CD4-positive, alpha-beta T cell treated with Interferon gamma for 1 hour (primary cell): ENCODE measurements at regions not wholly inside any gene's neighbourhood (a gene's known extent, or its start where the extent isn't known, plus 50 kb on each side); places are given as distances from the start of the nearest gene placed in this dataset.

Experiments
- DNase-seq: peaks from one replicate; pipeline ENCODE4 v3.0.0-alpha.2; 2020

GRCh38 chr1:208552928-208553327 is 308.7 kb upstream of the PLXNA2 start:
- no peak for DNase-seq

DNA sequence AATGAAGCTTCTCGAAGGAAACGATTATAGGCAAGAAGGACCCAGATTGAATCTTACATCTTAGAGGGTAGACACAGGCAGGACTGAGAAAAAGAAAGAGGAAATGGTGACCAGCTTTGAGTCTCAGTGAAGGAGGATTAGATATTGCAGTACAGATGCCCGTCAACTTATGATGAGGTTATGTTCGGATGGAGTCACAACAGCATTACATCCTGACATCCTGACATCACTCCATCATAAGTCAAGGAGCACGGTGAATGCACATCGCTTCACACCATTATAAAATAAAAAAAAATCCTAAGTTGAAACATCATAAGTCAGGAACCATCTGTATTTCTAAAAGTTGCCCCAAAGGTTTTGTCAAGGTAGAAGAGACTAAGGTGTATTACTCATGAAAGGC is 312.3 kb upstream of the PLXNA2 start:
- DNase-seq = no peak

DNA sequence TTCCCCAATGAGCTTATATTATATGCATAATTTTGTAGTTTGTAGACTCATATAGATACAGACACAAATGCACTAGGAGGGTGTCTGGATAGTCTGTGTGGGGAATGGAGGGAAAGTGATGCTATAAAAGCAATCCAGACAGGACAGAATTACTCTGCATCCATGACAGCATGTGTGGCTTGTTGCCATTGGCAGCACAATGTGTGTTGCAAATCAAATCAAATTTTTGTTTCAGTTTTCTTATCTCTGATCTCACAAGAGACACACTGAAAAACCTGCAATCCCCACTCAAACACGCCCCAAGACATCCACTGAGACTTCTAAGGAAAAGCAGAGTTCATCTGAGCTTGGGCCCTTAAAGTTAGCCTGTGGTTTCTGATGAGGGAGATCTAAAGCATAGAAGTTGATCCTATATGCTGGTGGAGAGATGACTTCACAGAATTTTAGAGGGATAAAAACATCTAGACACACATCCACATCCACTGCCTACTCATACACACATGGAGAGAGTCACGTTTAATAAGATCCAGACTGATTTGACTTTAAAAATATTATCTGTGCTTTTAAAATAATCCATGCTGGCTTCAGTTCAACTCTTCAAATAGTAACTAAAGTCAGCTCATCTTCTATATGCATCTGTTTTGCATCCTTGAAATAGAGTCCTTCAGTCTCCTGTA is 313.0 kb upstream of the PLXNA2 start:
- DNase-seq = no peak

DNA sequence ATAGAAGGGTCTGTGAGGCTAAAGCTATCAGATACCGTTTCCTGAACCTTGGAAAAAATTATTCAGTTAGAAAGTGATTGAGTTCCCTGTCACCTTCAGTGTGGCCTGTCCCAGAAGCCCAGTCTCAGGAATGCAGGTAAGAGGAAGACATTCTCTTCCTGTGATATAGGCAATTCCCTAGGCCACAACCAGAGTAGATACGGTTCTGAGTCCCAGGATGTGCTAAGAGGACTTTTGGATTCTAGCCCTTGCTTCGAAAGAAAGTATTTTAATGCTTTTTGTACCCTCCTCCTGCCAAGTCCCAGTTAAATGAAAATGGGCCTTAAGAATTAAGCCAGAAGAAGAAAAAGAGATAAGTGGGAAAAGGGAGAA is 313.5 kb upstream of the PLXNA2 start:
- no peak for DNase-seq

- no peak for DNase-seq
Measured at GRCh38 chr1:208559597-208560329, 315.6 kb upstream of the PLXNA2 start.

DNA sequence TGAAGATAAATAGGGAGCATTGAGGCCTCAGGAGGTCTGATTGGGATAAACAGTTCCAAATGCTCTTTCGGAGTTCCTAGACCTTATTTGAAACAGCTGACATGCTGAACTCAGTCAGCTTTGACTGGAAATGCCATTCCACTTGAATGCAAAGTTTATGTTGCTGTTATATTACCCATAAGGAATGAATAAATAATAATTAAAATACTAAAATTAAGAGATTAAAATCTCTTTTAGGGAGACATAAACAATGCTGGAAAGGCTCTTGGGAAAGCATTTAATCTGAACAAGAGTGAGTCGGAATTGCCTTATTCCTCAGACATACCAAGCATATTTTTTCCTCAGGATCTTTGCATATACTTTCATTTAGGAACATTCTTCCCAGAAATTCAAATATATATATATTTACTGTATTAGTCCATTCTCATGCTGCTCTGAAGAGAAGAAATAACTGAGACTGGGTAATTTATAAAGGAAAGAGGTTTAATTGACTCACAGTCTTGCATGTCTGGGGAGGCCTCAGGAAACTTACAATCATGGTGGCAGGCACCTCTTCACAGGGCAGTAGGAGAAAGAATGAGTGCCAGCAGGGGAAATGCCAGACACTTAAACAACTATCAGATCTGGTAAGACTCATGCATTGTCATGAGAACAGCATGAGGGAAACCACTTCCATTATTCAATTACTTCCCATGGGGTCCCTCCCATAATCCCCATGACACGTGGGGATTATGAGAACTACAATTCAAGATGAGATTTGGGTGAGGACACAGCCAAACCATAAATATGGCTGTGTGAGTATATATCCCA is 318.2 kb upstream of the PLXNA2 start:
- no peak for DNase-seq

DNA sequence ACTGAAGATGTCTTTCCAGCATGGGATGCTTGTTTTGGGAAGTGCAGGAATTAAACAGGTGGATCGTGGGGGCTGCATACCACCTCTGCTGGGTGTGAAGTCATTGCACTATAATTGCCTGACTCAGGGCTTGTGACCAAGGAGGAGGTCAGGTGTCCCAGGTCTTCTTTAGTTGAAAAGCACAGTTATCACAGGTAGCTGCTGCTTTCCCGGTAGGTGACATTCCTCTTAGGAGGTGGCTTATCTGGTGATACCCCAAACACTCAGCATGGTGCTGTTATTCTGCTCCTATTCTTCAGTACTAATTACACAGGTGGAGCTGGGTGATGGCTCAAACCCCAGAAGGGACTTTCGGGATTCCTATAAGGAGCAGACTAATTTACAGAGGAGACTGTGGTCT is 320.3 kb upstream of the PLXNA2 start:
- no peak for DNase-seq

DNA sequence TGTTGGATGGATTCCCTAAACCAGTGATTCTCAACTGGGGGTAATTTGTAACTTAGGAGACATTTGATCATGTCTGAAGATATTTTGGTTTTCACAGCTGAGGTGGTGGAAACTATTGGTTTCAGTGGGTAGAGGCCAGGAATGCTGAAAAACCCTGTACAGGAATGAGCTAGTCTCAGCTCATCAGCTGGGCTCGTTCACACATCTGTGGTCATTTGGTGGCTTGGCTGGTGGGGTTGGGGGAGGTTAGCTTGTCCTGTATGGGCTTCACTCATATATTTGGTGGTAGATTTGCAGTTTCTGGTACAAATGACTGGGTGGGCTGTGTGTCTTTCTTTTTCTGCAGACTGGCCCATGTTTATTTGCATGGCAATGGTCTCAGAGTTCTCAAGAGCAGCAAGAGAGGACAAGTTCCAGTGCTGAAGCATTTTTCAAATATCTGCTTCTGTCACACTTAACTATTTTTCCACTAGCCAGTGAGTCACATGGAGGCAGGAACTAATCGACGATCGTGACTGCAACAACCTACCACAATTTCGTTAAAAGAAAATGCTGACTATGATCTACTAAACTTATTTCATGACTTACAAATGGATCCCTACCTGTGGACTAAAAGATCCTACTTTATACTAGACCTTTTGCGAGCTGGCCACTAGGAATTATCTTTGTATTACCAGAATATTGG is 321.7 kb upstream of the PLXNA2 start:
- no peak for DNase-seq

DNA sequence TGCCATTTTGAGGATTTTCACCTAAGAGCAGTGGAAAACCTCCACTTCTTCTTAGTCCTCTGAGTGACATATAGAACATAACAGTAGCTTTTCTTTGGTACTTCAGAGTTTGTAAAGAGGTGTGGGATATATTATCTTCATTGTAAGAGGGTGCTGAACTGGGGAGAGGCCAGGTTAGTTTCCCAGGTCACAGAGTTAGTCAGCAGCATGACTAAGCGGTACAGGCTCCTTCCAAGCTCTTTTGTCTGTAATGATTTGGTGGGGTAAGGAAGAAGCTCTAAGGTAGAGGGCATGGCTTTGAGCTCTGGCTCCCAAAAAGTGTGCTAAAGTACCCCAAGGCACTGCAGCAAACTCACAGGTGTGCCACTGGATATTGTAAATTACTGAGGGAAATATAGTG is 325.0 kb upstream of the PLXNA2 start:
- DNase-seq = no peak

DNA sequence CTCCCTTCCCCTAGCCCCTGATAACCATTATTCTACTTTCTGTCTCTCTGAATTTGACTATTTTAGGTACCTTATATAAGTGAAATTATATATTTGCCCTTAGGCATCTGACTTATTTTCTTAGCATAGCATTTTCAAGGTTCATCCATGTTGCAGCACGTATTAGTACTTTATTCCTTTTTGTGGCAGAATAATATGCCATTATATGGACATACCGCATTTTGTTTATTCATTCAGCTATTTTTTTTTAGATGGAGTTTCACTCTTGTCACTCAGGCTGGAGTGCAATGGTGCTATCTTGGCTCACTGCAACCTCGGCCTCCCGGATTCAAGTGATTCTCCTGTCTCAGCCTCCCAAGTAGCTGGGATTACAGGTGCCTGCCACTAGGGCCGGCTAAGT is 326.2 kb upstream of the PLXNA2 start:
- DNase-seq = no peak

DNA sequence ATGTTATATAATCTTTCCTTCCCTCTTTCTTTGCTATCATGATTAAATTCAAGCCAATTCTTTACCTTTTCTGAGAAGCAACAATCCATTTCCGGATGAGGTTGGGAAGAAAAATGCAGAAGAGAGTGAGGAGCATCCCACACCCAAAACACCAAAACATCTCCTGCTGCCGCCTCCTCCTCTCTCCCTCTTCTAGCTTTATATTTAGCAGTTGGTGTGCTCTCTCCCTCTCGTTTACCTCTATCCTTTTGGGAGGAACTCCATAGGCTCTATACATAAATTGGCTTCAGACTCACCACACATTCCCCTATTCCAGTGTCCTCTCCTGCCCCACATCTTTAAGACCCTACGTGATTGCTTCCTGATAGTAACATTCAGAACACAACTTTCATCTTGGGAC is 332.2 kb upstream of the PLXNA2 start:
- no peak for DNase-seq

GRCh38 chr1:208577381-208577905 is 333.3 kb upstream of the PLXNA2 start:
- no peak for DNase-seq

GRCh38 chr1:208581209-208581608 is 337.0 kb upstream of the PLXNA2 start:
- DNase-seq = no peak

DNA sequence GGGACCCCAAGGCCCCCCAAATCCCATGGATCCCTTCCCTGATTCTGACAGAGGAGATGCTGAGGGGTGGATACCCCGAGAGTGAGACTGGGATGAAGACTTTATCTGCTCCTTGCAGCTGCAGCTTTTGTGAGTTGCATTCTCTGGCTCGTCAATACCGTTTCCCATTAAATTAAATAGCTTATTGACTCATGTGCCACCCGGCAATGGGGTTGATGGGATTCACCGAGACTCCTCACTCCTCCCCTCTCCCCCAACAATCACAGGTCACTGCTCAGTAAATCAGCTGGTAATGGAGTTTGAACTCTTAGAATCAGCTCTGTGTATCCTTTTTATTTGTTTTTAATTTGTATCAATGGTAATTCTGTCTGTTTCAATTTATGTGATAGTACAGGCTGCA is 337.5 kb upstream of the PLXNA2 start:
- DNase-seq = no peak

GRCh38 chr1:208584167-208584755 is 340.1 kb upstream of the PLXNA2 start:
- no peak for DNase-seq

DNA sequence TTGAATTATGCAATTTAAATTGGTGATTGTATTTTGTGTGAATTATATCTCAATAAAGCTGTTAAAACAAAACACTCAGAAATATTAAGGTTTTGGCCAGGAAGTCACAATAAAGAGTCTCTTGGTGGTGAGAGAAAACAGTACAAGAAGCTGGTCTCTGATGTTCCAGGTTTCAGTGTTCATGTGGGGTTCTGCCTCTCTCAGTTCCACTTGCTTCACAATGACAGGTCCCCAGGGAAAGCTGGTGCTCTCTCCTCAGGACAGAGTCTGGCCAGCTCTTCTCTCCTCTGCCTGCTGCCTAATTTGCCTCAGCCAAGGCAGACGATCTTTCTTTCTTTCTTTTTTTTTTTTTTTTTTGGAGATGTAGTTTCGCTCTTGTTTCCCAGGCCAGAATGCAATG is 342.9 kb upstream of the PLXNA2 start:
- no peak for DNase-seq

DNA sequence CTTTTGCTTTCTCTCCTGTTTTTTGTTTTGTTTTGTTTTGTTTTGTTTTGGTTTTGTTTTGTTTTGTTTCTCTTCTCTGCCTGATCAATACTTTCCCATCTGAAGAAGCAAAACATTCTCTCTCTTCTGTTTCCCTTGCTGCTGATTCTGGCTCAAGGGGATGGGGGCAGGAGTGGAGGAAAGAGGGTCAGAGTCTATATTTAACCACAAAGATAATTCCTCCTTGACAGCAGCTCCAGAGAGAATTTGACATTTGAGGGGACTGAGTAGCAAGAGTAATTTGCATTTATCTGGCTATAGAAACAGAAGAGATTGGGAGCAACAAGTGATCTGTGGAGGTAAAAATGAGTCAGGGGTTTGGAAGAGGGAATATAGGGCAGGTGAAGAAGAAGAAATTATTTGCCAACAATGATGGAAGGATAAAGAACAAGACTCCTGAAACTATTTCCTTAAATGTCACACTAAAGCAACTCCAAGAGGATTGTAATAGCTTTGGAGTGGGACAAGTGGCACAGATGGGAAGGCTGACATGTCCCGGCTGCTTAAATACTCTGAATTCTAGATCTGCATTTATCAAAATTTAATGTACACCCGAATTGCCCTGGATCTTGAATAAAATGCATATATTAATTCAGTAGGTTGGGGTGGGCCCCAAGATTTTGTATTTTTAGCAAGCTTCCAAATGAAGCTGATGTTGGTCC is 349.3 kb upstream of the PLXNA2 start:
- no peak for DNase-seq

DNA sequence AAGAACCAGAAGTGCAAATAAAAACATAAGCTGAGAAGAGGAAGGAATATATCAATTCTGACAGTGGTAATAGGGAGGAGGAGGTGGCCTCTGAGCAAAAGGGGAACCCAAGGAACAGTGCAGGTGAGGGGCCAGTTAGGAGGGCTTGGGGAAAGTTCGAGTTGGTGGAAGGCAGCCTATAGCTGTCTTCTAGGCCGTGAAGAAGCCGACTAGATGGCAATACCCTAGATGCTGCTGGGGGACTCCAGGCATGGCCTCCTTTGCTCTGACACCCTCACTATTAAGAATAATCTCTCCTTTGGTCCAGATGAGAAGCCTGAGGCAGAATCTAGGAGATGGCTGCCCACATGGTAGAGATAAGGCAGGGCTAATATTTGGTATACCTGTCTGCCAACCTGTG is 351.1 kb upstream of the PLXNA2 start:
- DNase-seq = no peak

DNA sequence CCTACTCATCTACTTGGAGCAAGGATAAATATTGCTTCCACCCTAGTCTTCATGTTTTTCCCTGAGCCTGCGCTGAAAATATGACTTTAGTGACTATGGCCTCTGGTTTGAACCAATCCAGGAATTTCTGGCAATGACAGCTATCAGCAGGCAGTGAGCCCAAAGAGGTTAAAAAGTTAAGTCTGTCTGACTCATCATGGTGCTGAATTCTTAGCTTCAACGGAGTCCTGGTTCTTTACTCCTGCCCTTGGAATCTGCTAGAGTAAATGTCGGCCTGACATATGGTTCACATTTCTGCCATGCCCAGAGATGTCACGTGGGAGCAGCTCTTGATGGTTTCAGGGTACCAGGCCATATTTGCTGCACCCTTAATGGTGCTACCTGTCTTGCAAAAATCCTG is 351.6 kb upstream of the PLXNA2 start:
- DNase-seq = no peak

DNA sequence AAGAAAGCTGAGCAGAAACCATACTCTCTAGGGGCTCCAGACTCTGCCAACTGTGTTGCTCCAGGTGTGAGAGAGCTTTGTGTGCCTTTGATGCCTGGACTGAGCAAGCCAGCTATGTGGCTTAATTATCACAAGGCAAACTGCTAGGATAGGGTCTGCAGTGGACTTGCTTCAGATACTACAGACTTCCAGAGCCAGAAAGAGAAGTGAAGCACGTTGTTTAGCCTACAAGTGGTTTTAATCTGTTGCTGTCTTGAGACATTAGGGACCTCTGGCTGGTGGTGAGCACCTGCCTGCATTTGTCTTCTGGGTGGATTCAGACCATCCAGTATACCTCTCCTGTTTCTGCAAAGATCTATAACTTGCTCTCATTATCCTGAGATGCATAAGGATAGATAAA is 353.4 kb upstream of the PLXNA2 start:
- DNase-seq = no peak

DNA sequence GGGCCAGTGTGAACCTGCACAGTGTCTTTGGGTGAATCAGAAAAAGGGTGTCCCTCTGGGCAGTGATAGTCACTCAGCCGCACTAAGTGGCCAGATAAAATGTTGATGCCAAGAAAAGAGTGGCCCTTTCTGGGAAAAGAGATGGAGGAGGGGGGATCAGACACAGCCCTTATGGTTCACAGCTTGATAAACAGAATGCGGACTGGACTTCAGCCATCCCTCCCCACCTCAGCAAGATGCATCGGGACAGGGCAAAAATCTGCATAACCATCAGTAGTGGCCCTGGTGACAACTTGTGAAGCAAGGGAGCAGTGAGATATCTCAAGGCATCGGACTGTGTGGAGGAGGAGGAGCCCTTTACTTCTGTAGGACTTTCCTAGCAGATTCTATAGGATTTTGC is 353.8 kb upstream of the PLXNA2 start:
- DNase-seq = no peak

- DNase-seq = no peak
Measured at GRCh38 chr1:208599063-208599462, 354.9 kb upstream of the PLXNA2 start.
